ENCODE measurements at regions not wholly inside any gene's neighbourhood (a gene's known extent, or its start where the extent isn't known, plus 50 kb on each side); places are given as distances from the start of the nearest gene placed in this dataset.
"Not testable (repeated sequence)": the region's sequence is repeated elsewhere in the genome, so short reads cannot be mapped to it uniquely, and the experiment has no call there.

DNA sequence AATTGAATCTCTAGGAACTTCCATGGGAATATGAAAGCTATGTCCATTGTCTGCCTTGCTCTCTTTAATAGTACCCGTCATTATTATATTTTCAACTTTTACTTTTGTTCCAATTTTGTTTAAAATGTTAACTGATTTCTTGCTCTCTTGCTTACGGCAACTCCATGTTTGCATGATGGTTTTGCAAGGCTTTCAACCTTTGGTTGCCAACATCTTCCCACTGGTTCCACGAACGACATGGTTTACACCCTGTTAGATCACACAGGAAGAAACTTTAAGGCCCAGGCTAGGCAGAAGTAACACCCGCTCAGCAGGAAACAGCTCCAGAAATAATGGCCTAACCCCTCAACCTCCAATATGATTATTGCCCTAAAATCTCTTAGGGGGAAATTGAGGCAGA is 4145.6 kb upstream of the TPTE start:
- TF ChIP-seq EP300, POLR2A, POLR2AphosphoS5 (IDR thresholded peaks at IDR 0.05): not testable (repeated sequence)
- TF ChIP-seq, protein P1, sequence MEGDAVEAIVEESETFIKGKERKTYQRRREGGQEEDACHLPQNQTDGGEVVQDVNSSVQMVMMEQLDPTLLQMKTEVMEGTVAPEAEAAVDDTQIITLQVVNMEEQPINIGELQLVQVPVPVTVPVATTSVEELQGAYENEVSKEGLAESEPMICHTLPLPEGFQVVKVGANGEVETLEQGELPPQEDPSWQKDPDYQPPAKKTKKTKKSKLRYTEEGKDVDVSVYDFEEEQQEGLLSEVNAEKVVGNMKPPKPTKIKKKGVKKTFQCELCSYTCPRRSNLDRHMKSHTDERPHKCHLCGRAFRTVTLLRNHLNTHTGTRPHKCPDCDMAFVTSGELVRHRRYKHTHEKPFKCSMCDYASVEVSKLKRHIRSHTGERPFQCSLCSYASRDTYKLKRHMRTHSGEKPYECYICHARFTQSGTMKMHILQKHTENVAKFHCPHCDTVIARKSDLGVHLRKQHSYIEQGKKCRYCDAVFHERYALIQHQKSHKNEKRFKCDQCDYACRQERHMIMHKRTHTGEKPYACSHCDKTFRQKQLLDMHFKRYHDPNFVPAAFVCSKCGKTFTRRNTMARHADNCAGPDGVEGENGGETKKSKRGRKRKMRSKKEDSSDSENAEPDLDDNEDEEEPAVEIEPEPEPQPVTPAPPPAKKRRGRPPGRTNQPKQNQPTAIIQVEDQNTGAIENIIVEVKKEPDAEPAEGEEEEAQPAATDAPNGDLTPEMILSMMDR (IDR thresholded peaks at IDR 0.05) = not testable (repeated sequence)

Data from gastroesophageal sphincter (tissue), 3 donors.